HFFc6 (cell line): ENCODE measurements at regions not wholly inside any gene's neighbourhood (a gene's known extent, or its start where the extent isn't known, plus 50 kb on each side); places are given as distances from the start of the nearest gene placed in this dataset.
A peak's percentile ranks its signal among the peaks of the same experiment; 100 is the strongest.

ENCODE experiments used
- DNase-seq: peaks from one replicate; pipeline ENCODE4 v3.0.0-alpha.2; 2018
- H3K27ac Mint-ChIP-seq: 2 replicates; pipeline ENCODE4 v1.8.0; 2020; ENCODE audit warnings: mild to moderate bottlenecking, mixed read lengths
- H3K27me3 Mint-ChIP-seq: 2 replicates; pipeline ENCODE4 v1.8.0; 2021; ENCODE audit warnings: mild to moderate bottlenecking, moderate library complexity, mixed read lengths; ENCODE audit not compliant: insufficient read depth
- H3K36me3 Mint-ChIP-seq: 2 replicates; pipeline ENCODE4 v1.8.0; 2021; ENCODE audit warnings: low read depth, mixed read lengths
- H3K4me1 Mint-ChIP-seq: 2 replicates; pipeline ENCODE4 v1.8.0; 2020; ENCODE audit warnings: low read depth, mixed read lengths
- H3K4me3 Mint-ChIP-seq: 2 replicates; pipeline ENCODE4 v1.8.0; 2020; ENCODE audit warnings: mild to moderate bottlenecking, moderate library complexity, mixed read lengths
- H3K9me3 Mint-ChIP-seq: 2 replicates; pipeline ENCODE4 v1.8.0; 2020; ENCODE audit warnings: mild to moderate bottlenecking, mixed read lengths
- CTCF ChIP-seq: fragments of 200-600 bp; sonication (generic); IDR thresholded peaks from 2 replicates; pipeline ENCODE4 v1.5.0; 2021; ENCODE audit warnings: antibody characterized with exemption, mild to moderate bottlenecking

GRCh38 chr4:149956678-149957077 is 121.6 kb upstream of the DCLK2 start:
- Mint-ChIP-seq H3K9me3 (no peaks in the 10 kb centered on the region), H3K27me3 (peaks cover 2% of the 10 kb centered on the region), H3K4me3 (no peak overlapping the region), H3K36me3 (0 out of 2 replicates have a peak, but pooled peaks cover 4% of the 10 kb centered on the region), H3K27ac (no peak overlapping the region), H3K4me1 (peaks cover 16% of the 10 kb centered on the region)
- DNase-seq, result no peak
- TF ChIP-seq CTCF, result no peak

- TF ChIP-seq CTCF, result no peak
- no peak overlapping the region for H3K4me3 Mint-ChIP-seq
- peak overlapping the region; percentile 35; the same call in 1 of the 2 replicates for H3K27ac Mint-ChIP-seq
- H3K36me3 Mint-ChIP-seq, result no peaks in the 10 kb centered on the region
- peak; percentile 48 for DNase-seq
- peaks cover 2% of the 10 kb centered on the region for H3K27me3 Mint-ChIP-seq
- no peaks in the 10 kb centered on the region for H3K9me3 Mint-ChIP-seq
- peaks cover 18% of the 10 kb centered on the region for H3K4me1 Mint-ChIP-seq
Measured at GRCh38 chr4:149961876-149962597, 116.2 kb upstream of the DCLK2 start.

- no peak for DNase-seq
- H3K4me3 Mint-ChIP-seq, result no peak overlapping the region
- no peaks in the 10 kb centered on the region for H3K36me3 Mint-ChIP-seq
- H3K27ac Mint-ChIP-seq, result no peak overlapping the region
- TF ChIP-seq CTCF, result no peak
- H3K4me1 Mint-ChIP-seq, result peaks cover 18% of the 10 kb centered on the region
- peaks cover 2% of the 10 kb centered on the region for H3K27me3 Mint-ChIP-seq
- H3K9me3 Mint-ChIP-seq, result no peaks in the 10 kb centered on the region
Measured at GRCh38 chr4:149964001-149964796, 114.0 kb upstream of the DCLK2 start.

GRCh38 chr4:149965206-149965605 is 113.0 kb upstream of the DCLK2 start:
- TF ChIP-seq CTCF, result no peak
- peaks cover 18% of the 10 kb centered on the region for H3K4me1 Mint-ChIP-seq
- no peak for DNase-seq
- no peak overlapping the region for H3K27ac Mint-ChIP-seq
- H3K9me3 Mint-ChIP-seq, result no peaks in the 10 kb centered on the region
- no peak overlapping the region for H3K4me3 Mint-ChIP-seq
- H3K27me3 Mint-ChIP-seq, result peaks cover 2% of the 10 kb centered on the region
- H3K36me3 Mint-ChIP-seq, result no peaks in the 10 kb centered on the region

- H3K27ac Mint-ChIP-seq, result no peak overlapping the region
Measured at GRCh38 chr4:149972407-149972806, 105.8 kb upstream of the DCLK2 start.

More at GRCh38 chr4:149972407-149972806, 105.8 kb upstream of the DCLK2 start:
- H3K4me3 Mint-ChIP-seq, result no peak overlapping the region
- peaks cover 31% of the 10 kb centered on the region for H3K4me1 Mint-ChIP-seq
- H3K27me3 Mint-ChIP-seq, result no peaks in the 10 kb centered on the region
- H3K9me3 Mint-ChIP-seq, result no peaks in the 10 kb centered on the region
- H3K36me3 Mint-ChIP-seq, result peaks cover 5% of the 10 kb centered on the region; the same call in 1 of the 2 replicates
- TF ChIP-seq CTCF, result no peak
- no peak for DNase-seq
